Body of pancreas (tissue), 4 donors: ENCODE measurements at regions not wholly inside any gene's neighbourhood (a gene's known extent, or its start where the extent isn't known, plus 50 kb on each side); places are given as distances from the start of the nearest gene placed in this dataset.

Experiments used
- CTCF ChIP-seq, 7 experiments: fragments of 450-650 bp in 4 of 7; fragments of 200-600 bp in 3 of 7; sonication (generic) in 3 of 7; IDR thresholded peaks; one replicate each; pipeline ENCODE4 v1.5.1; 2016 to 2019; ENCODE audit warnings: antibody characterized with exemption in 7 of 7
- POLR2A ChIP-seq, 3 donors: fragments of 450-650 bp; IDR thresholded peaks; one replicate each; pipeline ENCODE4 v1.6.1; 2016; ENCODE audit warnings: antibody characterized with exemption in 3 of 3, mild to moderate bottlenecking in 2 of 3

DNA sequence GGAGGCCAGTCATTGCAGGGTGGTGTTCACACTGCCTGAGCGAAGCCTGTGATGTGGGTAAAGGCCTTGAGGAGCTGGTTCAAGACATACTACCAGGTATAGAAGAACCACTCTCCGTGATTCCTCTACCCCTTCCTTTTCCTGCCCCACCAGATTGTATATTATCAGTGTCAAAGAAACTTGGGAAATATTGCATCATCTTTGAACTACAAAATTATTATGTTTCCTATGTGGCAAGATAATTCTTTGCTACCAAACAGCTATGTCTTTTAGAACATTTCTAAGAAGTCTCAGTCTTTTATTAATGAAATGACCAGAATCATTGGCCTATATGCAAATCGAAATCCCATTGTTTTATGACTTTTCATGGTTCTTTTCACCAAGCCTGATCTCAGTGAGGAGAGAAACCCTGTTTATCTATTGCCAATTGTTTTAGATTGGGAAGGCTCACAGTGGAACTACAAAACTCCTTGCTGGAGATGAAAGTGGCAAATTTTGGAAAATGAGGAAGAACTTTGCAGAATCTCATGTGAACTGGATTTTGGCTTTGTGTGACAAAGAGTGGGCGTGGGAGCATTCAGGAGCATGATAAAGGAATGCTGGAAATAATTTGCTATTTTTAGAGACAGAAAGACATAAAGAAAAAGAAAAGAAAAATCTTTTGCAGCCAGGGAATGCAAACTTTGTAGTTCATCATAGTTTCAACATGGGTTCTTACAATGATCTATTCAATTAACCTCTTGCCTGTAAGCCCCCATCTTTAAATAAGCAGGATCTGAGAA, 286.9 kb downstream of the INSIG2 start:
- TF ChIP-seq CTCF (IDR thresholded peaks at IDR 0.05) (no peak), POLR2A (IDR thresholded peaks at IDR 0.05) (no peak)
